ENCODE measurements at regions not wholly inside any gene's neighbourhood (a gene's known extent, or its start where the extent isn't known, plus 50 kb on each side); places are given as distances from the start of the nearest gene placed in this dataset.

- no peaks in the 10 kb centered on the region for H3K79me2 ChIP-seq (ENCODE audit: insufficient read depth, low read length)
- no peak overlapping the region for H3K27ac Mint-ChIP-seq
- no peak overlapping the region for H4K8ac ChIP-seq (replicated peaks; ENCODE audit: insufficient read length, low read depth, low read length)
- H3K4me1 Mint-ChIP-seq = peaks cover 8 to 11% of the 10 kb centered on the region in 2 experiments
- no peak overlapping the region for H3K4me3 Mint-ChIP-seq
- H2AFZ ChIP-seq (ENCODE audit: low read length) = no peak overlapping the region
- no peak overlapping the region for H3K4ac ChIP-seq (ENCODE audit: low read depth, low read length)
- H3K18ac ChIP-seq (ENCODE audit: insufficient read length, low read depth, low read length) = no peak overlapping the region
- no peak for TF ChIP-seq CTCF (conservative IDR thresholded peaks at IDR 0.05)
- H3K27ac ChIP-seq (ENCODE audit: insufficient read length, low read depth, low read length) = no peak overlapping the region
- no CpG with 5 or more reads among the region's 2 CpGs for WGBS (ENCODE audit: extremely low coverage, insufficient read length, low lambda C conversion rate)
- H3K36me3 Mint-ChIP-seq (ENCODE audit: insufficient read depth in 1 of 3, low read depth in 3 of 3) = no peaks in the 10 kb centered on the region
- H3K9ac ChIP-seq (ENCODE audit: extremely low read depth, insufficient read length, low read length) = no peak overlapping the region
- no peaks in the 10 kb centered on the region for H3K23me2 ChIP-seq (ENCODE audit: insufficient read length, low read depth, low read length, poor library complexity, severe bottlenecking)
- no peak overlapping the region for H2BK12ac ChIP-seq (ENCODE audit: insufficient read length, low read depth, low read length)
- no peak overlapping the region for H2BK5ac ChIP-seq (ENCODE audit: insufficient read length, low read length)
- no peaks in the 10 kb centered on the region for H3K27me3 ChIP-seq (ENCODE audit: insufficient read depth, low read length)
- no peak overlapping the region for H3K14ac ChIP-seq (ENCODE audit: insufficient read depth, low read length)
- no peak overlapping the region for H2AK5ac ChIP-seq (ENCODE audit: insufficient read length, low read length)
- H3K9me3 Mint-ChIP-seq = no peaks in the 10 kb centered on the region
- H4K20me1 ChIP-seq (ENCODE audit: control insufficient read depth, insufficient read depth, insufficient read length) = no peaks in the 10 kb centered on the region
- no peak overlapping the region for H2BK15ac ChIP-seq (ENCODE audit: low read depth, low read length)
- no peaks in the 10 kb centered on the region for H3K27me3 Mint-ChIP-seq (ENCODE audit: low read depth)
- no peak overlapping the region for H3K23ac ChIP-seq (ENCODE audit: insufficient read length, low read depth, low read length)
- H2BK20ac ChIP-seq (ENCODE audit: low read depth, low read length, poor library complexity, severe bottlenecking) = no peak overlapping the region
- no peak overlapping the region for H4K91ac ChIP-seq (ENCODE audit: insufficient read length, low read depth, low read length)
- DNase-seq = no peak
- no peaks in the 10 kb centered on the region for H3K4me1 ChIP-seq (ENCODE audit: insufficient read depth, low read length)
- H3K9me3 ChIP-seq (ENCODE audit: control insufficient read depth, low read depth, low read length) = no peaks in the 10 kb centered on the region
- no peak overlapping the region for H4K5ac ChIP-seq (ENCODE audit: insufficient read length, low read depth, low read length)
- no peak overlapping the region for H3T11ph ChIP-seq (ENCODE audit: low read length)
- H2BK120ac ChIP-seq (ENCODE audit: low read depth, low read length, poor library complexity, severe bottlenecking) = no peak overlapping the region
- H3K56ac ChIP-seq (ENCODE audit: insufficient read length, low read depth, low read length) = no peak overlapping the region
- H3K4me2 ChIP-seq (ENCODE audit: insufficient read depth, insufficient read length, low read length) = no peak overlapping the region
- H3K79me1 ChIP-seq (ENCODE audit: insufficient read depth, low read depth, low read length, poor library complexity, severe bottlenecking) = no peaks in the 10 kb centered on the region
These were observed 98.1 kb upstream of the GRIP1 start for GRCh38 chr12:66776974-66777373.
